Activated CD4-positive, alpha-beta T cell treated with anti-CD3 and anti-CD28 coated beads, Interleukin-2, amount 10 ng/mL, durations not matched to agents 7 days and 5 days (primary cell): ENCODE measurements at regions not wholly inside any gene's neighbourhood (a gene's known extent, or its start where the extent isn't known, plus 50 kb on each side); places are given as distances from the start of the nearest gene placed in this dataset.
"Not testable (repeated sequence)": the region's sequence is repeated elsewhere in the genome, so short reads cannot be mapped to it uniquely, and the experiment has no call there.

Source experiments
- CTCF ChIA-PET: fragments of 350-600 bp; sonication (Branson Sonifier 250); formaldehyde crosslinking; loops from one replicate; lab custom pipeline; 2021; ENCODE audit warnings: antibody characterized with exemption; lab: Charles Lee
- POLR2A ChIA-PET: fragments of 350-600 bp; sonication (Branson Sonifier 250); formaldehyde crosslinking; loops from one replicate; lab custom pipeline; 2021; ENCODE audit warnings: antibody characterized with exemption; lab: Charles Lee
- DNase-seq: peaks from one replicate; pipeline ENCODE4 v3.0.0-alpha.2; 2020
- H3K27ac Mint-ChIP-seq: one replicate; pipeline ENCODE4 v1.8.0; 2021; ENCODE audit warnings: mild to moderate bottlenecking, moderate library complexity, mixed read lengths
- H3K27me3 Mint-ChIP-seq: one replicate; pipeline ENCODE4 v1.8.0; 2021; ENCODE audit warnings: mixed read lengths
- H3K36me3 Mint-ChIP-seq: one replicate; pipeline ENCODE4 v1.8.0; 2021; ENCODE audit warnings: low read depth, mixed read lengths
- H3K4me1 Mint-ChIP-seq: one replicate; pipeline ENCODE4 v1.8.0; 2021; ENCODE audit warnings: mixed read lengths
- H3K4me3 Mint-ChIP-seq: one replicate; pipeline ENCODE4 v1.8.0; 2021; ENCODE audit warnings: mild to moderate bottlenecking, moderate library complexity, mixed read lengths
- H3K9me3 Mint-ChIP-seq: one replicate; pipeline ENCODE4 v1.8.0; 2021; ENCODE audit warnings: mixed read lengths

GRCh38 chr1:78319603-78320002 lies 171.2 kb upstream of the PTGFR start:
- no peak overlapping the region for H3K4me3 Mint-ChIP-seq
- ChIA-PET CTCF (no interaction called here), POLR2A (no interaction called here)
- no peaks in the 10 kb centered on the region for H3K27me3 Mint-ChIP-seq
- peaks cover 2% of the 10 kb centered on the region for H3K9me3 Mint-ChIP-seq
- no peaks in the 10 kb centered on the region for H3K36me3 Mint-ChIP-seq
- no peaks in the 10 kb centered on the region for H3K4me1 Mint-ChIP-seq
- H3K27ac Mint-ChIP-seq: no peak overlapping the region
- no peak for DNase-seq

- no peak for DNase-seq
- Mint-ChIP-seq H3K4me3 (no peak overlapping the region), H3K36me3 (no peaks in the 10 kb centered on the region), H3K27me3 (no peaks in the 10 kb centered on the region), H3K4me1 (no peaks in the 10 kb centered on the region), H3K9me3 (no peaks in the 10 kb centered on the region), H3K27ac (no peak overlapping the region)
- POLR2A ChIA-PET: no interaction called here
- CTCF ChIA-PET: no interaction called here
These were observed 167.7 kb upstream of the PTGFR start for GRCh38 chr1:78322928-78323680.

GRCh38 chr1:78325293-78325692 lies 165.5 kb upstream of the PTGFR start:
- no peak overlapping the region for H3K27ac Mint-ChIP-seq
- CTCF ChIA-PET: interaction anchor here (0.6 kb wide), 1 partner anchor 289 kb away, joined by 5 read pairs; no protein-coding TSS in a partner anchor
- no peaks in the 10 kb centered on the region for H3K36me3 Mint-ChIP-seq
- no peaks in the 10 kb centered on the region for H3K9me3 Mint-ChIP-seq
- H3K4me1 Mint-ChIP-seq: no peaks in the 10 kb centered on the region
- POLR2A ChIA-PET: no interaction called here
- no peaks in the 10 kb centered on the region for H3K27me3 Mint-ChIP-seq
- no peak for DNase-seq
- H3K4me3 Mint-ChIP-seq: no peak overlapping the region

- H3K4me3 Mint-ChIP-seq: no peak overlapping the region
- POLR2A ChIA-PET: no interaction called here
- no peaks in the 10 kb centered on the region for H3K36me3 Mint-ChIP-seq
- H3K4me1 Mint-ChIP-seq: no peaks in the 10 kb centered on the region
- peaks cover 6% of the 10 kb centered on the region for H3K27me3 Mint-ChIP-seq
- CTCF ChIA-PET: no interaction called here
- no peak overlapping the region for H3K27ac Mint-ChIP-seq
- no peaks in the 10 kb centered on the region for H3K9me3 Mint-ChIP-seq
- DNase-seq: no peak
These were observed 161.3 kb upstream of the PTGFR start for GRCh38 chr1:78329475-78329874.

GRCh38 chr1:78331799-78332198 lies 159.0 kb upstream of the PTGFR start:
- peaks cover 6% of the 10 kb centered on the region for H3K27me3 Mint-ChIP-seq
- no peak overlapping the region for H3K4me3 Mint-ChIP-seq
- ChIA-PET CTCF (no interaction called here), POLR2A (no interaction called here)
- no peak overlapping the region for H3K27ac Mint-ChIP-seq
- no peaks in the 10 kb centered on the region for H3K9me3 Mint-ChIP-seq
- H3K4me1 Mint-ChIP-seq: no peaks in the 10 kb centered on the region
- H3K36me3 Mint-ChIP-seq: no peaks in the 10 kb centered on the region
- no peak for DNase-seq

GRCh38 chr1:78333502-78333901 lies 157.3 kb upstream of the PTGFR start:
- H3K27me3 Mint-ChIP-seq: peaks cover 6% of the 10 kb centered on the region
- H3K27ac Mint-ChIP-seq: no peak overlapping the region
- H3K36me3 Mint-ChIP-seq: no peaks in the 10 kb centered on the region
- DNase-seq: no peak
- no peak overlapping the region for H3K4me3 Mint-ChIP-seq
- POLR2A ChIA-PET: no interaction called here
- H3K4me1 Mint-ChIP-seq: no peaks in the 10 kb centered on the region
- CTCF ChIA-PET: interaction anchor here (0.6 to 0.7 kb wide), 2 partner anchors 65 to 233 kb away, joined by 3 read pairs; no protein-coding TSS in a partner anchor
- no peaks in the 10 kb centered on the region for H3K9me3 Mint-ChIP-seq

GRCh38 chr1:78334114-78334513 lies 156.7 kb upstream of the PTGFR start:
- H3K27ac Mint-ChIP-seq: no peak overlapping the region
- H3K36me3 Mint-ChIP-seq: no peaks in the 10 kb centered on the region
- CTCF ChIA-PET: interaction anchor here (0.7 kb wide), 1 partner anchor 66 kb away, joined by 3 read pairs; no protein-coding TSS in a partner anchor
- no peak for DNase-seq
- H3K4me1 Mint-ChIP-seq: no peaks in the 10 kb centered on the region
- POLR2A ChIA-PET: no interaction called here
- H3K9me3 Mint-ChIP-seq: no peaks in the 10 kb centered on the region
- no peak overlapping the region for H3K4me3 Mint-ChIP-seq
- peaks cover 6% of the 10 kb centered on the region for H3K27me3 Mint-ChIP-seq

GRCh38 chr1:78334952-78335351 lies 155.8 kb upstream of the PTGFR start:
- no peaks in the 10 kb centered on the region for H3K36me3 Mint-ChIP-seq
- CTCF ChIA-PET: no interaction called here
- H3K4me3 Mint-ChIP-seq: no peak overlapping the region
- no peaks in the 10 kb centered on the region for H3K9me3 Mint-ChIP-seq
- no peak for DNase-seq
- peaks cover 6% of the 10 kb centered on the region for H3K27me3 Mint-ChIP-seq
- H3K27ac Mint-ChIP-seq: no peak overlapping the region
- POLR2A ChIA-PET: no interaction called here
- H3K4me1 Mint-ChIP-seq: no peaks in the 10 kb centered on the region

GRCh38 chr1:78336751-78337150 lies 154.0 kb upstream of the PTGFR start:
- H3K27me3 Mint-ChIP-seq, H3K27ac Mint-ChIP-seq, POLR2A ChIA-PET, H3K4me1 Mint-ChIP-seq, H3K4me3 Mint-ChIP-seq, DNase-seq, H3K36me3 Mint-ChIP-seq, H3K9me3 Mint-ChIP-seq: not testable (repeated sequence)
- CTCF ChIA-PET: interaction anchor here (0.6 kb wide), 1 partner anchor 931 kb away, joined by 3 read pairs; no protein-coding TSS in a partner anchor

GRCh38 chr1:78339490-78339889 lies 151.3 kb upstream of the PTGFR start:
- H3K4me3 Mint-ChIP-seq: no peak overlapping the region
- ChIA-PET POLR2A (no interaction called here), CTCF (no interaction called here)
- no peak overlapping the region for H3K27ac Mint-ChIP-seq
- no peak for DNase-seq
- no peaks in the 10 kb centered on the region for H3K4me1 Mint-ChIP-seq
- no peaks in the 10 kb centered on the region for H3K27me3 Mint-ChIP-seq
- no peaks in the 10 kb centered on the region for H3K9me3 Mint-ChIP-seq
- H3K36me3 Mint-ChIP-seq: no peaks in the 10 kb centered on the region

GRCh38 chr1:78340006-78340405 lies 150.8 kb upstream of the PTGFR start:
- Mint-ChIP-seq H3K36me3 (no peaks in the 10 kb centered on the region), H3K4me1 (no peaks in the 10 kb centered on the region), H3K9me3 (no peaks in the 10 kb centered on the region), H3K27me3 (no peaks in the 10 kb centered on the region), H3K27ac (no peak overlapping the region), H3K4me3 (no peak overlapping the region)
- no peak for DNase-seq
- ChIA-PET POLR2A (no interaction called here), CTCF (no interaction called here)

GRCh38 chr1:78348496-78349284 lies 142.1 kb upstream of the PTGFR start:
- Mint-ChIP-seq H3K27me3 (no peaks in the 10 kb centered on the region), H3K4me3 (no peak overlapping the region), H3K4me1 (no peaks in the 10 kb centered on the region), H3K36me3 (no peaks in the 10 kb centered on the region), H3K9me3 (no peaks in the 10 kb centered on the region), H3K27ac (no peak overlapping the region)
- CTCF ChIA-PET: no interaction called here
- POLR2A ChIA-PET: no interaction called here
- no peak for DNase-seq

GRCh38 chr1:78351551-78352216 lies 139.1 kb upstream of the PTGFR start:
- Mint-ChIP-seq H3K36me3 (no peaks in the 10 kb centered on the region), H3K4me1 (no peaks in the 10 kb centered on the region), H3K27me3 (no peaks in the 10 kb centered on the region), H3K9me3 (no peaks in the 10 kb centered on the region), H3K4me3 (no peak overlapping the region), H3K27ac (no peak overlapping the region)
- ChIA-PET POLR2A (no interaction called here), CTCF (no interaction called here)
- DNase-seq: no peak
